Kidney epithelial cell (primary cell): ENCODE measurements at regions not wholly inside any gene's neighbourhood (a gene's known extent, or its start where the extent isn't known, plus 50 kb on each side); places are given as distances from the start of the nearest gene placed in this dataset.

Experiments used
- DNase-seq: peaks from one replicate; pipeline ENCODE4 v3.0.0-alpha.2; 2010; ENCODE audit warnings: low read depth
- H3K27me3 ChIP-seq: 2 replicates; pipeline ENCODE4 v1.6.0; 2011; ENCODE audit warnings: low read length; ENCODE audit not compliant: control insufficient read depth, insufficient read depth
- H3K36me3 ChIP-seq: 2 replicates; pipeline ENCODE4 v1.5.1; 2011; ENCODE audit warnings: low read length; ENCODE audit not compliant: control insufficient read depth, insufficient read depth
- H3K4me3 ChIP-seq: 2 replicates; pipeline ENCODE4 v1.5.1; 2011; ENCODE audit warnings: low read depth, mild to moderate bottlenecking, control low read depth, low read length
- CTCF ChIP-seq: IDR thresholded peaks from 2 replicates; pipeline ENCODE4 v1.5.1; 2011; ENCODE audit warnings: mild to moderate bottlenecking, moderate library complexity, low read length, control low read depth, inconsistent platforms; ENCODE audit not compliant: insufficient read depth, poor library complexity, severe bottlenecking

- H3K27me3 ChIP-seq: no peaks in the 10 kb centered on the region
- no peaks in the 10 kb centered on the region for H3K36me3 ChIP-seq
- no peak for DNase-seq
- no peak overlapping the region for H3K4me3 ChIP-seq
- no peak for TF ChIP-seq CTCF
Observed at GRCh38 chr13:22017226-22017625, 346.4 kb downstream of the FGF9 start.

GRCh38 chr13:22018076-22018835 lies 347.4 kb downstream of the FGF9 start:
- Histone ChIP-seq H3K27me3 (no peaks in the 10 kb centered on the region), H3K4me3 (no peak overlapping the region), H3K36me3 (no peaks in the 10 kb centered on the region)
- TF ChIP-seq CTCF: no peak
- DNase-seq: no peak

GRCh38 chr13:22018836-22019210 lies 347.9 kb downstream of the FGF9 start:
- TF ChIP-seq CTCF: no peak
- Histone ChIP-seq H3K4me3 (no peak overlapping the region), H3K27me3 (no peaks in the 10 kb centered on the region), H3K36me3 (no peaks in the 10 kb centered on the region)
- DNase-seq: no peak

- H3K27me3 ChIP-seq: no peaks in the 10 kb centered on the region
- no peak for TF ChIP-seq CTCF
- H3K36me3 ChIP-seq: no peaks in the 10 kb centered on the region
- no peak overlapping the region for H3K4me3 ChIP-seq
- no peak for DNase-seq
Observed at GRCh38 chr13:22024381-22024994, 353.6 kb downstream of the FGF9 start.

GRCh38 chr13:22027566-22027965 lies 356.7 kb downstream of the FGF9 start:
- no peak for TF ChIP-seq CTCF
- Histone ChIP-seq H3K27me3 (no peaks in the 10 kb centered on the region), H3K4me3 (no peak overlapping the region), H3K36me3 (no peaks in the 10 kb centered on the region)
- DNase-seq: no peak

- H3K27me3 ChIP-seq: no peaks in the 10 kb centered on the region
- H3K36me3 ChIP-seq: no peaks in the 10 kb centered on the region
- DNase-seq: no peak
- H3K4me3 ChIP-seq: no peak overlapping the region
- TF ChIP-seq CTCF: no peak
Observed at GRCh38 chr13:22028831-22029230, 358.0 kb downstream of the FGF9 start.
